ENCODE measurements at regions not wholly inside any gene's neighbourhood (a gene's known extent, or its start where the extent isn't known, plus 50 kb on each side); places are given as distances from the start of the nearest gene placed in this dataset.
"Not testable (repeated sequence)": the region's sequence is repeated elsewhere in the genome, so short reads cannot be mapped to it uniquely, and the experiment has no call there.

DNA sequence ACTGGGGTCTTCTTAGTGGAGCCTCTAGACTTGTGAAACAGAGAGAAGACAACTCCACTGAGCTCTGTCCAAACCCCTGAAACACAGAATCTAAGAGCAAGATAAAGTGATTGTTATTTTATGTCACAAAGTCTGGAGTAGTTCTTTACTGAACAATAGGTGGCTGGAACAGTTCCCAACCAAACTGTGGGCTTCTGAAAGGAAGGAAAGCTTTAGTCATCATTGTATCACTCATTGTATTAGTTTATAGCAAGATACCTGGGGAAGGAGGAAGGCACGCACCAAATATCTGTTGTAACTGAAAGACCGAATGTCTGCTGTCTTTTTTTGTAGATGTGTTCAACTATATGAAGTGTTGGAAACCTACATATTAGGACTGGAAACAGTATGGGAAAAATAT lies 284.9 kb upstream of the TBX18 start:
- Histone ChIP-seq H3K4me3 (ENCODE audit: insufficient read length, low read depth) (no peak overlapping the region), H3K9me3 (ENCODE audit: insufficient read depth, low read length) (no peaks in the 10 kb centered on the region), H3K27me3 (ENCODE audit: insufficient read depth, insufficient read length) (no peaks in the 10 kb centered on the region), H3K36me3 (ENCODE audit: insufficient read depth, insufficient read length, low read length) (no peaks in the 10 kb centered on the region), H3K9ac (ENCODE audit: insufficient read length, low read depth) (no peak overlapping the region), H3K4me1 (ENCODE audit: insufficient read depth, insufficient read length) (no peaks in the 10 kb centered on the region)
- TF ChIP-seq ZNF274 (IDR thresholded peaks at IDR 0.05; ENCODE audit: low read depth, low read length): no peak
- no peak for TF ChIP-seq SUZ12 (IDR thresholded peaks at IDR 0.05; ENCODE audit: extremely low read depth, insufficient read depth, insufficient read length)
- TF ChIP-seq YY1 (IDR thresholded peaks at IDR 0.05; ENCODE audit: insufficient read depth, insufficient read length): no peak
- no peak for DNase-seq (ENCODE audit: low read depth, low spot score)

- Histone ChIP-seq H3K27me3 (ENCODE audit: insufficient read depth, insufficient read length) (no peaks in the 10 kb centered on the region), H3K4me1 (ENCODE audit: insufficient read depth, insufficient read length) (no peaks in the 10 kb centered on the region), H3K9ac (ENCODE audit: insufficient read length, low read depth) (no peak overlapping the region), H3K4me3 (ENCODE audit: insufficient read length, low read depth) (no peak overlapping the region), H3K36me3 (ENCODE audit: insufficient read depth, insufficient read length, low read length) (no peaks in the 10 kb centered on the region), H3K9me3 (ENCODE audit: insufficient read depth, low read length) (no peaks in the 10 kb centered on the region)
- TF ChIP-seq ZNF274 (IDR thresholded peaks at IDR 0.05; ENCODE audit: low read depth, low read length) (no peak), YY1 (IDR thresholded peaks at IDR 0.05; ENCODE audit: insufficient read depth, insufficient read length) (no peak), SUZ12 (IDR thresholded peaks at IDR 0.05; ENCODE audit: extremely low read depth, insufficient read depth, insufficient read length) (no peak)
- no peak for DNase-seq (ENCODE audit: low read depth, low spot score)
These were observed 283.4 kb upstream of the TBX18 start for GRCh38 chr6:85047818-85048217.

- H3K36me3 ChIP-seq (ENCODE audit: insufficient read depth, insufficient read length, low read length); DNase-seq (ENCODE audit: low read depth, low spot score); H3K9ac ChIP-seq (ENCODE audit: insufficient read length, low read depth); H3K9me3 ChIP-seq (ENCODE audit: insufficient read depth, low read length); H3K27me3 ChIP-seq (ENCODE audit: insufficient read depth, insufficient read length); H3K4me1 ChIP-seq (ENCODE audit: insufficient read depth, insufficient read length); H3K4me3 ChIP-seq (ENCODE audit: insufficient read length, low read depth): not testable (repeated sequence)
These were observed 281.4 kb upstream of the TBX18 start for GRCh38 chr6:85045767-85046166.

GRCh38 chr6:85044361-85044760 lies 280.0 kb upstream of the TBX18 start:
- Histone ChIP-seq H3K27me3 (ENCODE audit: insufficient read depth, insufficient read length) (no peaks in the 10 kb centered on the region), H3K9ac (ENCODE audit: insufficient read length, low read depth) (no peak overlapping the region), H3K4me3 (ENCODE audit: insufficient read length, low read depth) (no peak overlapping the region), H3K9me3 (ENCODE audit: insufficient read depth, low read length) (no peaks in the 10 kb centered on the region), H3K36me3 (ENCODE audit: insufficient read depth, insufficient read length, low read length) (no peaks in the 10 kb centered on the region), H3K4me1 (ENCODE audit: insufficient read depth, insufficient read length) (no peaks in the 10 kb centered on the region)
- DNase-seq (ENCODE audit: low read depth, low spot score): no peak
- TF ChIP-seq SUZ12 (IDR thresholded peaks at IDR 0.05; ENCODE audit: extremely low read depth, insufficient read depth, insufficient read length): no peak
- no peak for TF ChIP-seq ZNF274 (IDR thresholded peaks at IDR 0.05; ENCODE audit: low read depth, low read length)
- no peak for TF ChIP-seq YY1 (IDR thresholded peaks at IDR 0.05; ENCODE audit: insufficient read depth, insufficient read length)

- TF ChIP-seq ZNF274 (IDR thresholded peaks at IDR 0.05; ENCODE audit: low read depth, low read length): no peak
- TF ChIP-seq YY1 (IDR thresholded peaks at IDR 0.05; ENCODE audit: insufficient read depth, insufficient read length): no peak
- TF ChIP-seq SUZ12 (IDR thresholded peaks at IDR 0.05; ENCODE audit: extremely low read depth, insufficient read depth, insufficient read length): no peak
- no peaks in the 10 kb centered on the region for H3K4me1 ChIP-seq (ENCODE audit: insufficient read depth, insufficient read length)
- H3K9me3 ChIP-seq (ENCODE audit: insufficient read depth, low read length): no peaks in the 10 kb centered on the region
- H3K9ac ChIP-seq (ENCODE audit: insufficient read length, low read depth): no peak overlapping the region
- no peak overlapping the region for H3K4me3 ChIP-seq (ENCODE audit: insufficient read length, low read depth)
- DNase-seq (ENCODE audit: low read depth, low spot score): no peak
- H3K36me3 ChIP-seq (ENCODE audit: insufficient read depth, insufficient read length, low read length): no peaks in the 10 kb centered on the region
- no peaks in the 10 kb centered on the region for H3K27me3 ChIP-seq (ENCODE audit: insufficient read depth, insufficient read length)
These were observed 277.0 kb upstream of the TBX18 start for GRCh38 chr6:85041376-85041775.

- Histone ChIP-seq H3K4me3 (ENCODE audit: insufficient read length, low read depth) (no peak overlapping the region), H3K9ac (ENCODE audit: insufficient read length, low read depth) (no peak overlapping the region), H3K36me3 (ENCODE audit: insufficient read depth, insufficient read length, low read length) (no peaks in the 10 kb centered on the region), H3K4me1 (ENCODE audit: insufficient read depth, insufficient read length) (no peaks in the 10 kb centered on the region), H3K27me3 (ENCODE audit: insufficient read depth, insufficient read length) (no peaks in the 10 kb centered on the region), H3K9me3 (ENCODE audit: insufficient read depth, low read length) (peaks cover 22% of the 10 kb centered on the region; the same call in 1 of the 2 replicates)
- DNase-seq (ENCODE audit: low read depth, low spot score): no peak
- TF ChIP-seq ZNF274 (IDR thresholded peaks at IDR 0.05; ENCODE audit: low read depth, low read length) (no peak), YY1 (IDR thresholded peaks at IDR 0.05; ENCODE audit: insufficient read depth, insufficient read length) (no peak), SUZ12 (IDR thresholded peaks at IDR 0.05; ENCODE audit: extremely low read depth, insufficient read depth, insufficient read length) (no peak)
These were observed 272.8 kb upstream of the TBX18 start for GRCh38 chr6:85037221-85037620.

GRCh38 chr6:85035766-85036165 lies 271.4 kb upstream of the TBX18 start:
- Histone ChIP-seq H3K36me3 (ENCODE audit: insufficient read depth, insufficient read length, low read length) (no peaks in the 10 kb centered on the region), H3K4me3 (ENCODE audit: insufficient read length, low read depth) (no peak overlapping the region), H3K4me1 (ENCODE audit: insufficient read depth, insufficient read length) (no peaks in the 10 kb centered on the region), H3K9me3 (ENCODE audit: insufficient read depth, low read length) (peaks cover 22% of the 10 kb centered on the region; the same call in 1 of the 2 replicates), H3K27me3 (ENCODE audit: insufficient read depth, insufficient read length) (no peaks in the 10 kb centered on the region), H3K9ac (ENCODE audit: insufficient read length, low read depth) (no peak overlapping the region)
- no peak for TF ChIP-seq YY1 (IDR thresholded peaks at IDR 0.05; ENCODE audit: insufficient read depth, insufficient read length)
- no peak for TF ChIP-seq SUZ12 (IDR thresholded peaks at IDR 0.05; ENCODE audit: extremely low read depth, insufficient read depth, insufficient read length)
- no peak for TF ChIP-seq ZNF274 (IDR thresholded peaks at IDR 0.05; ENCODE audit: low read depth, low read length)
- no peak for DNase-seq (ENCODE audit: low read depth, low spot score)

DNA sequence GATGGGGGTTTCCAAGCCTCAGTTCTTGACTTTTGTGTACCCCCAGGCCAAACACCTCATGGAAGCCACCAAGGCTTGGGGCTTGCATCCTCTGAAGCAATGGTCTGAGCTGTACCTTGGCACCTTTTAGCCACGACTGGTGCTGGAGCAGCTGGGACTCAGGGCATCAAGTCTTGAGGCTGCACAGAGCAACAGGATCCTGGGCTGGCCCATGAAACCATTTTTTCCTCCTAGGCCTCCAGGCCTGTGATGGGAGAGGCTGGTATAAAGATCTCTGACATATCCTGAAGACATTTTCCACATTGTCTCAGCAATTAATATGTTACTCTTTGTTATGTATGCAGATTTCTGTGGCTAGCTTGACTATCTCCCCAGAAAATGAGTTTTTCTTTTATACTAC lies 269.1 kb upstream of the TBX18 start:
- no peaks in the 10 kb centered on the region for H3K4me1 ChIP-seq (ENCODE audit: insufficient read depth, insufficient read length)
- no peak overlapping the region for H3K4me3 ChIP-seq (ENCODE audit: insufficient read length, low read depth)
- peaks cover 22% of the 10 kb centered on the region; the same call in 1 of the 2 replicates for H3K9me3 ChIP-seq (ENCODE audit: insufficient read depth, low read length)

More for the DNA sequence above, 269.1 kb upstream of the TBX18 start:
- Histone ChIP-seq H3K9ac (ENCODE audit: insufficient read length, low read depth) (no peak overlapping the region), H3K27me3 (ENCODE audit: insufficient read depth, insufficient read length) (no peaks in the 10 kb centered on the region), H3K36me3 (ENCODE audit: insufficient read depth, insufficient read length, low read length) (no peaks in the 10 kb centered on the region)
- no peak for TF ChIP-seq ZNF274 (IDR thresholded peaks at IDR 0.05; ENCODE audit: low read depth, low read length)
- TF ChIP-seq YY1 (IDR thresholded peaks at IDR 0.05; ENCODE audit: insufficient read depth, insufficient read length): no peak
- TF ChIP-seq SUZ12 (IDR thresholded peaks at IDR 0.05; ENCODE audit: extremely low read depth, insufficient read depth, insufficient read length): no peak
- no peak for DNase-seq (ENCODE audit: low read depth, low spot score)
